Natural killer cell (primary cell): ENCODE measurements at regions not wholly inside any gene's neighbourhood (a gene's known extent, or its start where the extent isn't known, plus 50 kb on each side); places are given as distances from the start of the nearest gene placed in this dataset.
"Not testable (repeated sequence)": the region's sequence is repeated elsewhere in the genome, so short reads cannot be mapped to it uniquely, and the experiment has no call there.

ENCODE experiments used
- ATAC-seq, 3 donors: fragments of 150-1000 bp in 2 of 3; fragments of 200-7000 bp in 1 of 3; cut with Tn5 transposase; 1 replicate in 1 of 3; 2 replicates in 2 of 3; pipeline ENCODE4 v1.10.0; 2021; ENCODE audit warnings: mild to moderate bottlenecking in 2 of 3, moderate library complexity in 2 of 3
- DNase-seq, 2 donors: peaks; one replicate each; pipeline versions ENCODE4 v3.0.0 to v3.0.0-alpha.2; 2013 to 2021; ENCODE audit warnings: mixed read lengths in 1 of 2
- H3K27ac ChIP-seq: one replicate; pipeline ENCODE4 v1.5.1; 2013; ENCODE audit warnings: mild to moderate bottlenecking, low read length
- H3K27me3 ChIP-seq: one replicate; pipeline ENCODE4 v1.6.1; 2013; ENCODE audit warnings: low read length; ENCODE audit not compliant: control insufficient read depth, insufficient read depth
- H3K36me3 ChIP-seq: one replicate; pipeline ENCODE4 v1.6.1; 2013; ENCODE audit warnings: low read length; ENCODE audit not compliant: control insufficient read depth, insufficient read depth
- H3K4me1 ChIP-seq: one replicate; pipeline ENCODE4 v1.6.1; 2013; ENCODE audit warnings: low read length; ENCODE audit not compliant: control insufficient read depth, insufficient read depth
- H3K4me3 ChIP-seq: one replicate; pipeline ENCODE4 v1.5.1; 2013; ENCODE audit warnings: low read length
- H3K9me3 ChIP-seq: one replicate; pipeline ENCODE4 v1.6.1; 2013; ENCODE audit warnings: low read length; ENCODE audit not compliant: control insufficient read depth, insufficient read depth
- H3K27ac Mint-ChIP-seq, 2 donors: one replicate each; pipeline ENCODE4 v1.8.0; 2022; ENCODE audit warnings: mild to moderate bottlenecking in 2 of 2, mixed read lengths in 2 of 2, moderate library complexity in 1 of 2
- H3K27me3 Mint-ChIP-seq, 2 donors: one replicate each; pipeline ENCODE4 v1.8.0; 2022; ENCODE audit warnings: low read depth in 2 of 2, mixed read lengths in 2 of 2
- H3K36me3 Mint-ChIP-seq: one replicate; pipeline ENCODE4 v1.8.0; 2022; ENCODE audit warnings: mixed read lengths
- H3K4me1 Mint-ChIP-seq, 2 donors: one replicate each; pipeline ENCODE4 v1.8.0; 2022; ENCODE audit warnings: mixed read lengths in 2 of 2
- H3K4me3 Mint-ChIP-seq: one replicate; pipeline ENCODE4 v1.8.0; 2022; ENCODE audit warnings: mild to moderate bottlenecking, moderate library complexity, mixed read lengths
- H3K9me3 Mint-ChIP-seq, 2 donors: one replicate each; pipeline ENCODE4 v1.8.0; 2022; ENCODE audit warnings: mixed read lengths in 2 of 2
- WGBS: methylation state at CpG from one replicate; pipeline ENCODE4 v1.1.7; 2013; ENCODE audit warnings: missing lambda C conversion rate; ENCODE audit not compliant: insufficient coverage; 5-methylcytosine and 5-hydroxymethylcytosine counted together
- intact Hi-C: fragments of 100-400 bp; cut with micrococcal nuclease; formaldehyde crosslinking; loops from one replicate; pipeline ENCODE4 v1.14.2; 2022

- intact Hi-C loops, H3K4me3 Mint-ChIP-seq, H3K27me3 Mint-ChIP-seq, H3K9me3 ChIP-seq, H3K4me3 ChIP-seq, H3K27ac Mint-ChIP-seq, DNase-seq, H3K27me3 ChIP-seq, H3K36me3 ChIP-seq, H3K27ac ChIP-seq, H3K4me1 Mint-ChIP-seq, H3K36me3 Mint-ChIP-seq, ATAC-seq, H3K9me3 Mint-ChIP-seq, H3K4me1 ChIP-seq: not testable (repeated sequence)
These were observed 125.1 kb upstream of the POTEB3 start for GRCh38 chr15:21565426-21565825.

- WGBS, result no CpG with 5 or more reads among the region's 1 CpG
- H3K36me3 ChIP-seq, H3K4me1 Mint-ChIP-seq, H3K4me3 ChIP-seq, H3K27ac ChIP-seq, DNase-seq, H3K4me1 ChIP-seq, H3K27me3 ChIP-seq, intact Hi-C loops, H3K4me3 Mint-ChIP-seq, H3K9me3 ChIP-seq, H3K27ac Mint-ChIP-seq, H3K27me3 Mint-ChIP-seq, H3K36me3 Mint-ChIP-seq, H3K9me3 Mint-ChIP-seq: not testable (repeated sequence)
- peak; percentile 61 to 97 (median 87) for ATAC-seq
These were observed 111.5 kb upstream of the POTEB3 start for GRCh38 chr15:21551809-21552208.

GRCh38 chr15:21546182-21546903 is 106.0 kb upstream of the POTEB3 start:
- H3K36me3 Mint-ChIP-seq, H3K4me1 Mint-ChIP-seq, H3K27me3 Mint-ChIP-seq, H3K4me3 Mint-ChIP-seq, ATAC-seq, H3K27ac ChIP-seq, H3K9me3 Mint-ChIP-seq, H3K27me3 ChIP-seq, DNase-seq, H3K4me1 ChIP-seq, intact Hi-C loops, H3K36me3 ChIP-seq, H3K4me3 ChIP-seq, H3K27ac Mint-ChIP-seq, H3K9me3 ChIP-seq: not testable (repeated sequence)
- WGBS, result 83% methylated on average over 1 of the region's 4 CpGs

DNA sequence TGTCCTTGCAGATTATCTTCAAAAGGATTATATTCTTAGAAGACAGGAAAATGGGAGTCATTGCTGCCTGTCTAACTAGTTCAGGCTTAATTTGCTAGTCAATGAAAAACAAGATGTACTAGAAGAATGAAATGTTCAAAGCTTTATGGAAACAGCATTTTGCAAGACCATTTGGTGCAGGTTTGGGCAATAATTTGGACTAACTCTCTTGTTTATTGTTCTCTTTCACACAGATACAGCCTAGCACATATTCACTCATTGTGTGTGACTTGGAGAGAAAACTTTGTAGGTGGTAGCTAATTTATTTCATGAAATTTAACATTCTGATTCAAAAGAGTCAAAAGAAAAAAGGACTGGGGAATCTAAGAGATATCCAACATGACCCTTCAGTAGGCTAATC is 92.5 kb upstream of the POTEB3 start:
- H3K27ac ChIP-seq, DNase-seq, H3K4me1 ChIP-seq, H3K27me3 ChIP-seq, H3K9me3 Mint-ChIP-seq, H3K27me3 Mint-ChIP-seq, H3K9me3 ChIP-seq, H3K27ac Mint-ChIP-seq, H3K36me3 ChIP-seq, ATAC-seq, H3K4me3 ChIP-seq, H3K4me3 Mint-ChIP-seq, H3K4me1 Mint-ChIP-seq, intact Hi-C loops, H3K36me3 Mint-ChIP-seq: not testable (repeated sequence)

DNA sequence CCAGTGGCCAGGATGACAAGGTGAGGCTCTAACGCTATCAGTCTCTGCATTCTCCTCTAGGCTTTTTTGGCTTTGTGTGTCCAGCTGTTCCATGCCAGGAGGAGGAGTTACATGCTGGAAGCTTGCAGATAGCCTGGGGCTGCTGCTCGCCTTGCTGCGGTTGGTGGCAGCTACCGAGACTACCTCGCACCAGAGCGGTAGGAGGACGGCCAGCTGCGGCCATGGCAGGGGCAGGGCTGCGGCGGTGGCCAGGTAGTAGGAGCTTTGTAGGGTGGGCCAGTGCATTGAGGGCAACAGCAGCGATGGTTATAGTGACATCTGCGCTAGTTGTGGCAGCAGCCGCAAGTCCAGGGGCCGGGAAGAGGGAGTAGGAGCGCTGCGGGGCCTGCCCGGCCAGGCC is 75.9 kb upstream of the POTEB3 start:
- not testable (repeated sequence) for H3K36me3 Mint-ChIP-seq
- no CpG with 5 or more reads among the region's 17 CpGs for WGBS

GRCh38 chr15:21515296-21515695 is 75.0 kb upstream of the POTEB3 start:
- H3K4me1 ChIP-seq, H3K36me3 ChIP-seq, H3K4me1 Mint-ChIP-seq, H3K27me3 ChIP-seq, H3K9me3 ChIP-seq, H3K9me3 Mint-ChIP-seq, H3K36me3 Mint-ChIP-seq, DNase-seq, ATAC-seq, H3K27ac ChIP-seq, intact Hi-C loops, H3K4me3 ChIP-seq, H3K4me3 Mint-ChIP-seq, H3K27me3 Mint-ChIP-seq, H3K27ac Mint-ChIP-seq: not testable (repeated sequence)
- WGBS, result no CpG with 5 or more reads among the region's 23 CpGs

More for the DNA sequence above, 75.9 kb upstream of the POTEB3 start:
- ATAC-seq, H3K4me3 Mint-ChIP-seq, intact Hi-C loops, H3K9me3 Mint-ChIP-seq, H3K27ac ChIP-seq, H3K36me3 ChIP-seq, H3K4me1 Mint-ChIP-seq, DNase-seq, H3K27ac Mint-ChIP-seq, H3K9me3 ChIP-seq, H3K4me1 ChIP-seq, H3K27me3 Mint-ChIP-seq, H3K4me3 ChIP-seq, H3K27me3 ChIP-seq: not testable (repeated sequence)

GRCh38 chr15:21503021-21503420 is 62.7 kb upstream of the POTEB3 start:
- H3K4me3 Mint-ChIP-seq, H3K4me3 ChIP-seq, H3K9me3 ChIP-seq, H3K4me1 ChIP-seq, H3K4me1 Mint-ChIP-seq, H3K9me3 Mint-ChIP-seq, intact Hi-C loops, H3K36me3 Mint-ChIP-seq, H3K36me3 ChIP-seq, ATAC-seq, H3K27ac Mint-ChIP-seq, H3K27ac ChIP-seq, H3K27me3 Mint-ChIP-seq, DNase-seq, H3K27me3 ChIP-seq: not testable (repeated sequence)
- no CpG with 5 or more reads among the region's 2 CpGs for WGBS
